ENCODE measurements at regions not wholly inside any gene's neighbourhood (a gene's known extent, or its start where the extent isn't known, plus 50 kb on each side); places are given as distances from the start of the nearest gene placed in this dataset.

DNA sequence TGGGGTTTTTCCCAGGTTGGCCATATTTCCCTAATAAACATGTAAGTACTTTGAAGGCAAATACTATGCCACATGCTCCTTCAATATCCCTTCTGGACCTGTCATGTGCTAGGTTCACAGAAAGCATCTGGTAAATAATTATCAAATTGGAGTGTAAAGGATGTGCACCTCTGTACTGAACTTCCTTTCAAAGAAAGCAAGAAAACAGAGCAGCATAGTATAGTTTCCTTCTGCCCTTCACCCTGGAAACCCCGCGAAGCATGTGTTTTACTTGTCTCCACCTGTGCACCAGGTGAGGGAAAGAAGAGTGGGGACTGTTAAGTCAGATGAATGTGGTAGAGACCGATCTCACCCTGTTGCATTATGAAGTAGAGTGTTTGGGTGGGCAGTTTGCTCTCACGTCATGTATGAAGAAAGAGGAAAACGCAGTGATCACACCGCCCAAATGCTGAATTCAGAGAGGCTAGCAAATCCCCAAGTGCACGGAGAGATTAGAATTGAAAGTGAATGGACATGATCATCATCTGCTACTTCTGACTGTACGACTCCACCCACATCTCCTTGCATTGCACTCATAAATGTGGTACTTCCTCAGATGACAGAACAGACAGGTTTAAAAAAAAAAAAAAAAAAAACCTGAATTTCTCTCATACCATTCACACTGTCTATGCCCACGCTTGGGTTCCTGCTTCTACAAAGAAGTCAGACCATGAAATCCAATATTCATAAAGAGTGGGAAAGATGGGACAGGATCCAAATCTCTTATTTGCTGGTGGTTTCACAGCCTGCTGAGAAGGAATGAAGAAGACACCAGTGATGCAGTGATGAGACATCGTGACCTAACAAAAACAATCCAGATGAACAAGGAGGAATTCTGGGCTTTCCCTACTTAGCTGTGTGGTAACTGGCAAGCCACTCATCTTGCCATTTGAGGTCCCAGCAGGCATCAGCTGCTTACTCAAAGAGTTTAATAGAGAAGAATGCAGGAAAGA lies 448.6 kb downstream of the BCL11A start:
- Histone ChIP-seq H4K20me1 (ENCODE audit: low read depth, low read length) (no peaks in the 10 kb centered on the region), H3K27ac (ENCODE audit: low read depth, low read length) (no peak overlapping the region), H3K4me2 (ENCODE audit: low read depth, low read length, poor library complexity, severe bottlenecking) (no peak overlapping the region), H3K27me3 (ENCODE audit: low read length) (no peaks in the 10 kb centered on the region), H3K9me3 (ENCODE audit: insufficient read depth, low read length) (no peaks in the 10 kb centered on the region), H2AFZ (ENCODE audit: low read depth, low read length, severe bottlenecking) (no peak overlapping the region), H3K36me3 (ENCODE audit: low read length) (no peaks in the 10 kb centered on the region), H3K9ac (ENCODE audit: low read length) (no peak overlapping the region), H3F3A (ENCODE audit: insufficient read depth) (no peaks in the 10 kb centered on the region), H3K4me3 (ENCODE audit: insufficient read depth, low read length, poor library complexity, severe bottlenecking) (no peak overlapping the region), H3K79me2 (ENCODE audit: insufficient read depth, low read length) (no peaks in the 10 kb centered on the region), H3K9me2 (replicated peaks; ENCODE audit: insufficient read depth, low read length) (no peaks in the 10 kb centered on the region)
- TF ChIP-seq EZH2phosphoT487 (conservative IDR thresholded peaks at IDR 0.05; ENCODE audit: low read length): no peak
- TF ChIP-seq, protein P1, sequence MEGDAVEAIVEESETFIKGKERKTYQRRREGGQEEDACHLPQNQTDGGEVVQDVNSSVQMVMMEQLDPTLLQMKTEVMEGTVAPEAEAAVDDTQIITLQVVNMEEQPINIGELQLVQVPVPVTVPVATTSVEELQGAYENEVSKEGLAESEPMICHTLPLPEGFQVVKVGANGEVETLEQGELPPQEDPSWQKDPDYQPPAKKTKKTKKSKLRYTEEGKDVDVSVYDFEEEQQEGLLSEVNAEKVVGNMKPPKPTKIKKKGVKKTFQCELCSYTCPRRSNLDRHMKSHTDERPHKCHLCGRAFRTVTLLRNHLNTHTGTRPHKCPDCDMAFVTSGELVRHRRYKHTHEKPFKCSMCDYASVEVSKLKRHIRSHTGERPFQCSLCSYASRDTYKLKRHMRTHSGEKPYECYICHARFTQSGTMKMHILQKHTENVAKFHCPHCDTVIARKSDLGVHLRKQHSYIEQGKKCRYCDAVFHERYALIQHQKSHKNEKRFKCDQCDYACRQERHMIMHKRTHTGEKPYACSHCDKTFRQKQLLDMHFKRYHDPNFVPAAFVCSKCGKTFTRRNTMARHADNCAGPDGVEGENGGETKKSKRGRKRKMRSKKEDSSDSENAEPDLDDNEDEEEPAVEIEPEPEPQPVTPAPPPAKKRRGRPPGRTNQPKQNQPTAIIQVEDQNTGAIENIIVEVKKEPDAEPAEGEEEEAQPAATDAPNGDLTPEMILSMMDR (IDR thresholded peaks at IDR 0.05; ENCODE audit: insufficient read depth, low read length, poor library complexity, severe bottlenecking): no peak

DNA sequence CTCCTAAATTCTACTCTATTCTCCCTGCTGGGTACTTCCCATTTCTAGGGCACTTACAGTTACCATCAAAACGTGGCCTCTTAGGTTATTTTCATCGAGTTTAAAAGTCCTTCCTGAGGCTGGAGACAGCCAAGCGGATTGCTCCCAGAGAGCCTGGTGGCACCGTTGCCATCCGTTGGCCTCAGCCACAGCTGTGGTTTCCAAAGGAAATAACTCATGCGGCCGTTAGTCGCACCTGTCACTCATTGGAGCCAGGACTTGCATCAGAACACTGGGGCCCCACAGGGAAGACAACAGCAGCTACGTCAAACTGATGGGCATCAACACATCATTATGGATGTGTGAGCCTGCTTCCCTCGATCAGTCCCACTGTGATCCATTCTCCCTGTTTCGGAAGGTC lies 453.4 kb downstream of the BCL11A start:
- Histone ChIP-seq H3K4me3 (ENCODE audit: insufficient read depth, low read length, poor library complexity, severe bottlenecking) (no peak overlapping the region), H2AFZ (ENCODE audit: low read depth, low read length, severe bottlenecking) (no peak overlapping the region), H3K79me2 (ENCODE audit: insufficient read depth, low read length) (no peaks in the 10 kb centered on the region)

DNA sequence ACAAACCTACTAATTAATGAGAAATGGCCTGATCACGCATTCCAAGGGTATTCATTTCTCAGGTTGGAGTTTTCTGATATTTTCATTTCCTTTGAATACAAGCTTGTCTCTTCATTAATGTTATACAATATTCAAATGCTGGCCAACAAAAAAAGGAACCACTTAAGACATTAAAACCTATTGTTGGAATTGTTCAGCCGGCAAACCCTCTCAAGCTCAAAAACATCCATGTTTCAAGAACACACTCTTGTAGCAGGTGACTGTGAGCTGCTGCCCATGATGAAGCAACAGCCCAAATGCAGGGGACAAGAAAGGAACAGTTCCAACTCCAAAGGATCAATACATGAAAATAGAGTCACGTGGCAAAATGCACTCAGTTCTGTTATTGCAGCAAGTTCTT lies 454.5 kb downstream of the BCL11A start:
- TF ChIP-seq EZH2phosphoT487 (conservative IDR thresholded peaks at IDR 0.05; ENCODE audit: low read length): no peak
- TF ChIP-seq, protein P1 (IDR thresholded peaks at IDR 0.05; ENCODE audit: insufficient read depth, low read length, poor library complexity, severe bottlenecking): no peak
- Histone ChIP-seq H3K4me2 (ENCODE audit: low read depth, low read length, poor library complexity, severe bottlenecking) (no peak overlapping the region), H2AFZ (ENCODE audit: low read depth, low read length, severe bottlenecking) (no peak overlapping the region)

More for the DNA sequence above, 453.4 kb downstream of the BCL11A start:
- H3F3A ChIP-seq (ENCODE audit: insufficient read depth): no peaks in the 10 kb centered on the region
- H3K9me2 ChIP-seq (replicated peaks; ENCODE audit: insufficient read depth, low read length): no peaks in the 10 kb centered on the region
- no peaks in the 10 kb centered on the region for H3K9me3 ChIP-seq (ENCODE audit: insufficient read depth, low read length)
- H3K27ac ChIP-seq (ENCODE audit: low read depth, low read length): no peak overlapping the region
- no peak overlapping the region for H3K9ac ChIP-seq (ENCODE audit: low read length)
- no peaks in the 10 kb centered on the region for H3K36me3 ChIP-seq (ENCODE audit: low read length)
- no peaks in the 10 kb centered on the region for H3K27me3 ChIP-seq (ENCODE audit: low read length)
- no peaks in the 10 kb centered on the region for H4K20me1 ChIP-seq (ENCODE audit: low read depth, low read length)
- no peak overlapping the region for H3K4me2 ChIP-seq (ENCODE audit: low read depth, low read length, poor library complexity, severe bottlenecking)
- TF ChIP-seq EZH2phosphoT487 (conservative IDR thresholded peaks at IDR 0.05; ENCODE audit: low read length): no peak
- TF ChIP-seq, protein P1 (IDR thresholded peaks at IDR 0.05; ENCODE audit: insufficient read depth, low read length, poor library complexity, severe bottlenecking): no peak

More for the DNA sequence above, 454.5 kb downstream of the BCL11A start:
- no peak overlapping the region for H3K9ac ChIP-seq (ENCODE audit: low read length)
- H3K27me3 ChIP-seq (ENCODE audit: low read length): no peaks in the 10 kb centered on the region
- no peaks in the 10 kb centered on the region for H3K79me2 ChIP-seq (ENCODE audit: insufficient read depth, low read length)
- H3K9me2 ChIP-seq (replicated peaks; ENCODE audit: insufficient read depth, low read length): no peaks in the 10 kb centered on the region
- H3F3A ChIP-seq (ENCODE audit: insufficient read depth): no peaks in the 10 kb centered on the region
- H3K4me3 ChIP-seq (ENCODE audit: insufficient read depth, low read length, poor library complexity, severe bottlenecking): no peak overlapping the region
- H4K20me1 ChIP-seq (ENCODE audit: low read depth, low read length): no peaks in the 10 kb centered on the region
- H3K36me3 ChIP-seq (ENCODE audit: low read length): no peaks in the 10 kb centered on the region
- no peak overlapping the region for H3K27ac ChIP-seq (ENCODE audit: low read depth, low read length)
- no peaks in the 10 kb centered on the region for H3K9me3 ChIP-seq (ENCODE audit: insufficient read depth, low read length)
